IPS-NIHi7 (cell line): ENCODE measurements at regions not wholly inside any gene's neighbourhood (a gene's known extent, or its start where the extent isn't known, plus 50 kb on each side); places are given as distances from the start of the nearest gene placed in this dataset.

Experiments used
- DNase-seq: peaks from one replicate; pipeline ENCODE4 v3.0.0; 2012; ENCODE audit warnings: mixed read lengths; ENCODE audit errors: extremely low spot score

GRCh38 chr12:93944911-93945310 is 203.5 kb upstream of the PLXNC1 start:
- no peak for DNase-seq

DNA sequence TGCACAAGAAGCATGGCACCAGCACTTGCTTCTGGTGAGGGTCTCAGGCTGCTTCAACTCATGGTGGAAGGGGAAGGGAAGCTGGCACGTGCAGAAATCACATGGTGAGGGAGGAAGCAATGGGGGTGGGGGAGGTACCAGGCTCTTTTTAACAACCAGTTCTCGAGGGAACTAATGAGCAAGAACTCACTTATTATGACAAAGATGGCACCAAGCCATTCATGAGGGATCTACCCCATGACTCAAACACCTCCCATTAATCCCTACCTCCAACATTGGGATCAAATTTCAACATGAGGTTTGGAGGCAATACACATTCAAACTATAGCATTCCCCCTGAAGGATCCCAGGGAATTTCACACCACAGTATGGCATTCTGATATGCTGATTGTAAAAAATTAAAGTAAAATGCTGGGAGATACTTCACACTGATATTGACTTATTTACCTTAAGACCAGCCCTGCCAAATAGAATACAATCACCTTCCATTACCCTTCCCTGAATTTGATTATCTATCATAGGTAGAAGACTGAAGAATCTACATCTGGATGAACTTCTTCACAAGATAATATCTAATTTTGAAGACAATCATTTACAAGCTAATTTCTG is 201.7 kb upstream of the PLXNC1 start:
- DNase-seq = no peak

DNA sequence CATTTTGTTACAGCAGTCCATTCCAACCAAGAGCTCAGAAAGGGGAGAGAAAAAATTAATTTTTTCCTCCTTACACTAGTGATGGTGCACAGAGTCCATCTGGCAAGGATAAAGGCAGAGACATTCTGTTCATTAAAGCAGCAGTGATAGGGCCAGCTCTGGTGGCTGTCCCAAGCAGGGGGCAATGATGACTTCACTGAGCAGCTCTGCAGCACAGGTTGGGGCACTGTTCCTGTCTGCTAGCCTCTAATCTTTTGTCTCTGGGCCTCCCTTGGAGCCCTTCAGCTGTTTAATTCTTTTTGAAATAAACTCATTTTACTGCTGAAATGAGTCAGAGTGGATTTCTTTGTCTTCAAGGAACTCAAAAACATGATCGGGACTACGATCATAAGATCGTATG is 200.9 kb upstream of the PLXNC1 start:
- no peak for DNase-seq

DNA sequence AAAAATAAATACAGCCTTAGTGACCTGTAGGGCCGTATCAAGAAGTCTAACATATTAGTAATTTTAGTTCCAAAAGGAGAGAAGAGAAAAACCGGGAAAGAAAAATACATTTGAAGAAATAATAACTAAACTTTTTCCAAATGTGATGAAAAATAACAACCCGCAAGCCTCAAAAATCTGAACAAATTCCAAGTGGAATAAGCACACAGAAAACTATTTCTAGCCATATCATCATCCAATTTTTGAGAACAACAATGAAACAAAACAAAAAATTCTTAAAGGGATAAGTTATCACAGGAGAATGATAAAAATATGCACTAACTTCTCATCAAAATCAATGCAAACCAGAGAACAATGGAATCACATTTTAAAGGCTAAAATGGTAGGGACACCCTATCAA is 198.1 kb upstream of the PLXNC1 start:
- no peak for DNase-seq

DNA sequence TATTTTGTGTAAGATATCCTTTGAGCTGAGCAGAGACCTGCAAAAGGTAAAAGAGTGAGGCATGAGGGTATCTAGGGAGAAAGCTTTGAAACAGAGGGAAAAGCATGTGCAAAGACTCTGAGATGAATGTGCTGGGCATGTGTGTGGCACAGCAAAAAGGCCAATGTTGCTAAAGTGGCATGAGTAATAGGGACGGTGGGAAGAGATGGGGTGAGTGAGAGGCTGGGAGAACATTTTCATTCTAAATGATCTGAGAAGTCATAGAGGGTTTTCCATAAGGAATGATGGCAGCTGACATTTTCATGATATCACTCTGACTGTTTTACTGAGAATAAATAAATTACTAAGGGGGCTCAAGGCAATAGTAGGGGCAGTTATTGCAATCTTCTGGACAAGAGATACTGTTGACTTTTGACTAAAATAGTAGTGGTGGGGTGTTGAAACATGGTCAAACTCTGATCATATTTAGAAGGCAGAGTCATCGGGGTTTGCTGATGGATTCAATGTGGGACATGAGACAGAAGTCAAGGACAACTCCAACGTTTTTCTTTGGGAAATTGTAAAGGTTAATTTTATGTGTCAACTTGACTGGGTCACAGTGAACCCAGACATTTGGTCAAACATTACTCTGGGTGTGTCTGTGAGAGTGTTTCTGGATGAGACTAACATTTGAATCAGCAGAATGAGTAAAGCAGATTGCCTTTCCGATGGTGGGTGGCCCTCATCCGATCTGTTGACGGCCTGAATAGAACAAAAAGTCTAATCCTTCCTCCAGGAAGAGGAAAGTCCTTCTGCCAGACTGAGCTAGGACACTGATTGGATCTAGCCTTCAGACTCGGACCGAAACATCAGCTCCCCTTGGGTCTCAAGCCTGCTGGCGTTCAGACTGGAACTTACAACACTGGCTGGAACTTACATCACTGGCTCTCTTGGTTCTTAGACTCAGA is 193.9 kb upstream of the PLXNC1 start:
- DNase-seq = no peak

GRCh38 chr12:93956551-93956950 is 191.8 kb upstream of the PLXNC1 start:
- no peak for DNase-seq

DNA sequence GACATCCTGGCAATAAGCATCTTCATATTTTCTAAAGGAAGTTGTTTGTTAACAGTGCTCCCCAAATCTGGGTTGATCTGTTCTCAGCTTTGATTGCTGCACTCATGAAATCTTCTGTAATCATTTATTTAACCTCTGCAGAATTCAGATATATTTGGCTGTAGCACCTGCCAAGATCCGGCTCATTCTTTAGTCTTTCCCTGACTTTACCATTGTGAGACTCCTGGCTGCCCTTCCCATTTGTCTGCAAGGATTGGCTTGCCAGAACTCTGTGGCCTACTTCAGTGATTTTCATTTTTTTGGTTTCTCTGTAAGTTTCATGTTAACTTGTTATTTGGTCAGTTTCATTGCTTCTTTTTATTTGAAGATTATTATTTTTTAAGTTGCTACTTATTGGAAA is 191.2 kb upstream of the PLXNC1 start:
- no peak for DNase-seq

GRCh38 chr12:93957870-93958269 is 190.5 kb upstream of the PLXNC1 start:
- no peak for DNase-seq

- DNase-seq = no peak
Measured at GRCh38 chr12:93959657-93960056, 188.7 kb upstream of the PLXNC1 start.

GRCh38 chr12:93960521-93960920 is 187.9 kb upstream of the PLXNC1 start:
- no peak for DNase-seq

- no peak for DNase-seq
Measured at GRCh38 chr12:93962336-93962735, 186.0 kb upstream of the PLXNC1 start.

- no peak for DNase-seq
Measured at GRCh38 chr12:93964936-93965335, 183.4 kb upstream of the PLXNC1 start.

DNA sequence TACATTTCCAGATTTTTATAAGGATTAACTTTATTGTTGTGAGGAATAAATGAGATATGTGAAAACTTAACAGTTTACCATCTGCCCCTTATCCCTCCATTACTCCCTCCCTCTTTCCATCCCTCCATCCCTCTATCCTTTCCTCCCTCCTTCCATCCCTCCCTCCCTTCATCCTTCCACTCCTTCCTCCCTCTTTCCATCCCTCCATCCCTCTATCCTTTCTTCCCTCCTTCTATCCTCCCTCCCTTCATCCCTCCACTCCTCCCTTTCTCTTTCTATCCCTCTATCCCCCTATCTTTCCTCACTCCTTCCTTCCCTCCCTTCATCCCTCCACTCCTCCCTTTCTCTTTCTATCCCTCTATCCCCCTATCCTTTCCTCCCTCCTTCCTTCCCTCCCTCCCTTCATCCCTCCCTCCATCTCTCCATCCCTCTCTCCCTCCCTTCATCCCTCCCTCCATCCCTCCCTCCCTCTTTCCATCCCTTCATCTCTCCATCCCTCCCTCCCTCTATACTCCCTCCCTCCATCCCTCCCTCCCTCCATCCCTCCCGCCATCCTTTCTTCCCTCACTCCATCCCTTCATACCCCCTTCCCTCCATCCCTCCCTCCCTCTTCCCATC is 181.8 kb upstream of the PLXNC1 start:
- no peak for DNase-seq

DNA sequence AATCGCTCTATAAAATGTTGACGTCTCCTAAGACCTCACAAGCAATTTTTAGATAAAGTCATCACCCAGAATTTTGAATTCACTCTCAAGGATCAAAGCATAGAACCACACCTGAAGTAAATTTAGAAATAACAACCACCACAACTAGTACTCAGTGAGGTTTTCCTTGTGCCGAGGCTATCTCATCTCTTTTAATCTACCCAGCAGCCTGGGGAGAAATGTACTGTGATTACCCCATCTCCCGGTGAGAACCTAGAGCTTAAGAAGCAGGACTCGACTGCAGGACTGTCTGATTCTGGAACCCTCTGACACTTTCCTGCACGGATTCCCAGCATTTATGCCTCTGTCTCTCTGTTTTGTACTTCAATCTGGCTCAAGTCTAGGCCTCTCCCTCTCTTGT is 180.9 kb upstream of the PLXNC1 start:
- DNase-seq = no peak

DNA sequence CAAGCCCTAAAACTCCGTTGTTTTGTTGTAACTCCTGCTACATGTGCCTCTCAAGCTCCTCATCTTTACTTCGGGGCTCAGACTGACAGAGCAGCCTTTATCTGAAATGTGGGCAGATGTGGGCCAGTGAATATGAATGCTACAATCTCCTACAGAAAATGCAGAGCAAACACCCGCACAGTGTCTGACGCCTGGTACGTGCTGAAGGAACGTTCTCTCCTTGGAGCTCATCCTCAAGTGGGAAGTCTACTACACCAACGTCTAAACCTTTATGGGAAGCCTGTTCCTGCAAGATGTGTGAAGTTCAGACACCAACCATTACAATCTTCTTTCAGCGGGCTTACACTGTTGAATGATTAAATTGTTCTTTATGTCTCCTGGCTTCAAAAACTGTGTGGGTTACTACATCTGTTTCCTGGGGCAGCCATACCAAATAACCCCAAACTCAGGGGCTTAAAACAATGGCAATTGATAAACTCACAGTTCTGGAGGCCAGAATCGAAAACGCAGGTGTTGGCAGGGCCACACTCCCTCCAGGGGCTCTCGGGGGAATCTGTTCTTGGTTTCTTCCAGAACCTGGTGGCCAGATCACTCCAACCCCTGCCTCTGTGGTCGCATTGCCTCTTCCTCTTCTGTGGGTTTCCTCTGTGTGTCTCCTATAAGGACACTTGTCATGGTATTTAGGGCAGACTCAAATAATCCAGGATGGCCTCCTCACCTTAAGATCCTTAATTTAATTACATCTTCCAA is 179.7 kb upstream of the PLXNC1 start:
- DNase-seq = no peak

DNA sequence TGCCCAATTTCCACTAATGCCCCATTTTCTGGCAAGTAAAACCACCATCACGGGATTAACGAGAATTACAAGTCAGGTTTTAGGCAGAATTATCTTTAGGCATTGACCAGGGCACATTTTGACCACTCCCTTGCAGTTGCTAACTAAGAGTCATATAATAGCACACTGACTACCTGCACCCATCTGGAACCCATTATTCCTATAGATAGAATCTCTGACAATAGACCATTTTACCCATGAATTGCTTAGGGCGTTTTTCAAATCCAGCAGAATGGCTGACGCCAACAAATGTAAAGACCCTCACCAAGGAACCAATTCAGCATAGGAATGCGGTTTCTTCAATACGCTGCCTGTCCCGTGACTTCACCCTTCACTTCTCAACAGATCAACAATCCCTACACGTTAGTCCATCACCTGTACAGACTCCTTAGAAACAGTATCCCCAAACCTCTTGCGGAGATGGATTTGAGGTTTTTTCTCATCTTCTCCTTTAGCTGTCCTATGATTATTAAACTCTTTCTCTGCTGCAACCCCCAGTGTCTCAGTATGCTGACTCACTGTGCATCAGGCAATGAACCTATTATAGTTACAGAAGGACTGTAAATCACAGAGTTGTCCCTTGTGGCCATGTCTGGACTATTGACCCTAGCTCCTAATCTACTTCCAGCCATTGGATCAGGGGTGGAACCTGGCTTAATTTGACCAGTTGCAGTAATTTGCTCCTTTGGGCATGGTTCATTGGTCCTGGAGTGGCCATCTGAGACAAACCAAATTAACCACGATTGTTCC is 177.3 kb upstream of the PLXNC1 start:
- no peak for DNase-seq

DNA sequence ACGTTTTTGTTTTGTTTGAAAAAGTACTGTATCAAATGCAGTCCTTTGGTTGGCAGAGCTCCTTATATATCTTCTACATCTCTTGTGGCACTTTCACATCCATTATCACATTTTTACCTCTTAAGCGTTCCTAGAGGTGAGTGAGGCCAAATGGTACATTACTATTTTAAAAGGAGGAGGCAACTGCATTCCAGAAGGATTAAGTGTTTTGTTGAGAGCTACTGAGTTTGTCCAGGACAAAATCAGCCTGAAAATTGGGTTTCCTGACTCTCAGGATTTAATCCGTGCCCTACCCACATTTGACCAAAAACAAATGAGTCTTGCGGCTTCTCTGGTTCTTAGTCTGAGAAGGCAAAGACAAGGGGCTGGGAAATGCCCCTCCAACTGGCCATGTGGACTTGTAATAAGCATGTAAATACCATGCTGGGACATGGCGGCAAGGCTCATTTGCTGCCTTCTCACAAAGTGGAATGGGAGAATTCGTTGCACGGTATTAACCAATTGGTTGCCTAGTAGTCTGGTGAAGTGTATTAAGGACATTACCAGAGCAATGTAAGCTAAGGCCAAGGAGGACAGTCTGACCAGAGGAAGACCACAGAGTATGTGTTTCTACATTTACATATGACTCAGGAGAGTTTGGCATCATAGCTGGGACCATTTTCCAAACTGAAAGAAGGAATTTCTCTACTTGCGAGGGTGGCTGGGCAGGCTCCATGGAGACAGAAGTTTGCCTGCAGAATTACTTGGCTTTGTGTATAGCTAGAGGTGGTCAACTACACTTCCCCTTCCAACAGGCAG is 175.8 kb upstream of the PLXNC1 start:
- DNase-seq = no peak

DNA sequence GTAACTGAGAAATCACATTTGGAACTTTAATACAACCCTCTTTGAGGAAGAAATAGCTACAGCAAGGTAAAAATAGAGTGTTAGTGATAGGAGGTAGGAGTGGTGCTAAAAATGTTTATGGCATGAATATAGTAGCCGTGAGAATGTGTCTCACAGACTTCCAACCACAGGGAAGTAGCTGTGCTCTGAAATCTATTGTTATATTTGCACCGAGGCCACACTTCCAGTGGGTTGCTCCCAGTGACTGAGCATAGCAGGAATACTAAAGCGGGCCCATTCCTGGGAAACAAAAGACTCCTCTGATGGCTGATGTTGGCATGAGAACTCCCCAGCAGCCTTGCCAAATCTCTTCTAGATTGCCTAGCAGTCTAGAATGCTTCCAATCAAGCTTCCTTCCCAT is 174.1 kb upstream of the PLXNC1 start:
- DNase-seq = no peak

DNA sequence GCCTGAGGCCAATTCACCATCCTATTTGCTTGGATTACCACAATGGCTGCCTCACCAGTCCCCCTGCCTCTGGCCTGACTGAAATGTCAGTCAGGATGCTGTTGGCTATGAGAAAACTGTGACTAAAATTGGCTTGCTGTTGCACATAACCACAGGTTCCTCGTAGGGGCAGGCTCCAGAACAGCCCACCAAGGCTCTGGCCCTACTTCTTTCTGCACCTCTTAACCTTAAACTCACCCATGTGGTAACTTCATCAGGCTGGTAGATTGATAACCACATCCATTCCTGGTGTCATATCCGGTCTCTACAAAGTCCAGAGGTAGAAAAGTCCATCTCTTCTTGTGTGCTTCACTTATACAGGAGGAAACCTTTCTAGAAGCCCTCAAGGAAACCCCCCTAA is 172.4 kb upstream of the PLXNC1 start:
- DNase-seq = no peak

DNA sequence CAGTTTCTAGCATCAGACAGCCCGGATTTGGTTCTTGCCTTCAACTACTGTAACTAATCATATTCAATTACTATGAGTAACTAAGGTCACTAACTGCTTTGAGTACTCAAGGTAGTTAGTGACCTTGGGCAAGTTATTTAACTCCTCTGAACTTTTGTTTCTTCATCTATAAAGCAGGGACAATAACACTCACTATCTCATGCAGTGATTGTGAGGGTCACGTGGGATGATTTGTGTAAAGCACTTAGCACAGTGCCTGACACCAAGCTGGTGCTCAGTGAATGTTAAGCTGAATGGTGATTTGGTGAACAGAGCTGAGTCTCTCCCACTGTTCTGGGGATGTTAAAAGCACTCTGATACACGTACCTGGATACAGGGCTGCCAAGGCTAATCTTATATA is 171.3 kb upstream of the PLXNC1 start:
- DNase-seq = no peak

DNA sequence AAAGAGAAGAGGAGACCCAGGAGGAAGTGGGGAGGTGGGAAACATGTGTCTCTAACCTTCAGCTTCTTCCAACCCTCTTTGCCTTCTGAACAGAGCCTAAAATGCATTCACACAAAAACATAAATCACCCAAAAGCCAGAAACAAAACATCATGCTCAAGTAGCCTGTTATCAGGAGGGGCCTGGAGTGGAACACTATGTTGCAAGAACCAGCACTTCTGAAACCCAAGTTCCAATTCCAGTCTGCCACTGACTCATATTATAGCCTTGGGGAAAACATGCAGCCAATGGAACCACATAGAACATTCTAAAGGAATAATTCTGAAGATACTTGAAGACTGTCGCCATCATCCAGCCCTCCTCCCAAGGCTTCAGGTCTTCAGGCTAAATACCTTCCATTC is 169.8 kb upstream of the PLXNC1 start:
- no peak for DNase-seq
